DND-41 (cell line): ENCODE measurements at regions not wholly inside any gene's neighbourhood (a gene's known extent, or its start where the extent isn't known, plus 50 kb on each side); places are given as distances from the start of the nearest gene placed in this dataset.

Source experiments
- EZH2 ChIP-seq: IDR thresholded peaks from 3 replicates; pipeline ENCODE4 v1.6.1; 2012; ENCODE audit warnings: borderline replicate concordance, low read depth, mild to moderate bottlenecking, moderate library complexity, low read length, inconsistent platforms; ENCODE audit not compliant: severe bottlenecking
- TF ChIP-seq, protein P1 (sequence below): IDR thresholded peaks from 2 replicates; pipeline ENCODE4 v1.5.1; 2012; ENCODE audit warnings: borderline replicate concordance, low read length, moderate library complexity, mild to moderate bottlenecking; ENCODE audit not compliant: poor library complexity, severe bottlenecking; ENCODE audit errors: extremely low read depth

DNA sequence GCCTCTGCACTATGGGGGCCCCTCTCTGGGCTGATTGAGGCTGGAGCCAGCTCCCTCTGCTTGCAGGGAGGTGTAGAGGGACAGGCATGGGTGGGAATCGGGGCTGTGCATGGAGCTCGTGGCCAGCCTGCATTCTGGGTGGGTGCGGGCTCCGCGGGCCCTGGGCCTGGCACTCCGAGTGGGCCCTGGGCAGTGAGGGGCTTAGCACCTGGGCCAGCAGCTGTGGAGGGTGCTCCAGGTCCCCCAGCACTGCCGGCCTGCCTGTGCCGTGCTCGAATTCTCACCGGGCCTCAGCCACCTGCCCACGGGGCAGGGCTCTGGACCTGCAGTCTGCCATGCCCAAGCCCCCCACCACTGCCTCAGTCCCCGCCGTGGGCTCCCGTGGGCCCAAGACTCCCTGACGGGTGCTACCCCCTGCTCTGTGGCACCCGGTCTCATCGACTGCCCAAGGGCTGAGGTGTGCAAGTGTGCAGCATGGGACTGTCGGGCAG lies 681.2 kb downstream of the PDHA2 start:
- no peak for TF ChIP-seq EZH2
- TF ChIP-seq, protein P1, sequence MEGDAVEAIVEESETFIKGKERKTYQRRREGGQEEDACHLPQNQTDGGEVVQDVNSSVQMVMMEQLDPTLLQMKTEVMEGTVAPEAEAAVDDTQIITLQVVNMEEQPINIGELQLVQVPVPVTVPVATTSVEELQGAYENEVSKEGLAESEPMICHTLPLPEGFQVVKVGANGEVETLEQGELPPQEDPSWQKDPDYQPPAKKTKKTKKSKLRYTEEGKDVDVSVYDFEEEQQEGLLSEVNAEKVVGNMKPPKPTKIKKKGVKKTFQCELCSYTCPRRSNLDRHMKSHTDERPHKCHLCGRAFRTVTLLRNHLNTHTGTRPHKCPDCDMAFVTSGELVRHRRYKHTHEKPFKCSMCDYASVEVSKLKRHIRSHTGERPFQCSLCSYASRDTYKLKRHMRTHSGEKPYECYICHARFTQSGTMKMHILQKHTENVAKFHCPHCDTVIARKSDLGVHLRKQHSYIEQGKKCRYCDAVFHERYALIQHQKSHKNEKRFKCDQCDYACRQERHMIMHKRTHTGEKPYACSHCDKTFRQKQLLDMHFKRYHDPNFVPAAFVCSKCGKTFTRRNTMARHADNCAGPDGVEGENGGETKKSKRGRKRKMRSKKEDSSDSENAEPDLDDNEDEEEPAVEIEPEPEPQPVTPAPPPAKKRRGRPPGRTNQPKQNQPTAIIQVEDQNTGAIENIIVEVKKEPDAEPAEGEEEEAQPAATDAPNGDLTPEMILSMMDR: no peak
